ENCODE measurements at regions not wholly inside any gene's neighbourhood (a gene's known extent, or its start where the extent isn't known, plus 50 kb on each side); places are given as distances from the start of the nearest gene placed in this dataset.

DNA sequence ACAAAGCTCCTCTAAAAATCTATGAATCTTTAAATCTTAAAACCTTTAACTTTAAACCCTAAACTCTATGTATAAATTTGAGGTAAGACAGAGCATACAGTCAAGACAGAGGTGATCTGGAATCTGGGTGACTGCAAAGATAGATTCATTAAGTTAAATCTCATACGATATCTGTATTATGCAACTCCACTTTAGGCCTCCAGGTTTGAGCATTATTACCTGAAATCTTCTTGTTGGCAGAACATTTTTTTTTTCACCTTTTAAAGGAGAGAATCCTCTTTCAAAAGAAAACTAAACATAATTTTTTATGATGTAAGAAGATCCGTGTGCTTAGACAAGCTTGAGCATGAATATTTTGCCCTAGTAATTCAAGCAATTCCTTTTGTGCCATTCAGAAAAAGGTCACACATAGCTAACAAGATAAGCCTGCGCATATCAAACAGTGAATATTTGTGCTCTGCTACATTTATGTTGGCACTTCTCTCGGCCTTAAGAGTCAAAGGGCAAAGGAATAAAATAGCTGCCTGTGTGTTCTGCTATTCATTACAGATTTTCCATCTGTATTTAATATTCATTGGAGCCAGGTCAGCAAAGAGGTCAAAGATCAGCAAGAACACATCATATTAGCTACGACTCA is 163.3 kb downstream of the TMTC3 start (continued):
- TF ChIP-seq, protein P1, sequence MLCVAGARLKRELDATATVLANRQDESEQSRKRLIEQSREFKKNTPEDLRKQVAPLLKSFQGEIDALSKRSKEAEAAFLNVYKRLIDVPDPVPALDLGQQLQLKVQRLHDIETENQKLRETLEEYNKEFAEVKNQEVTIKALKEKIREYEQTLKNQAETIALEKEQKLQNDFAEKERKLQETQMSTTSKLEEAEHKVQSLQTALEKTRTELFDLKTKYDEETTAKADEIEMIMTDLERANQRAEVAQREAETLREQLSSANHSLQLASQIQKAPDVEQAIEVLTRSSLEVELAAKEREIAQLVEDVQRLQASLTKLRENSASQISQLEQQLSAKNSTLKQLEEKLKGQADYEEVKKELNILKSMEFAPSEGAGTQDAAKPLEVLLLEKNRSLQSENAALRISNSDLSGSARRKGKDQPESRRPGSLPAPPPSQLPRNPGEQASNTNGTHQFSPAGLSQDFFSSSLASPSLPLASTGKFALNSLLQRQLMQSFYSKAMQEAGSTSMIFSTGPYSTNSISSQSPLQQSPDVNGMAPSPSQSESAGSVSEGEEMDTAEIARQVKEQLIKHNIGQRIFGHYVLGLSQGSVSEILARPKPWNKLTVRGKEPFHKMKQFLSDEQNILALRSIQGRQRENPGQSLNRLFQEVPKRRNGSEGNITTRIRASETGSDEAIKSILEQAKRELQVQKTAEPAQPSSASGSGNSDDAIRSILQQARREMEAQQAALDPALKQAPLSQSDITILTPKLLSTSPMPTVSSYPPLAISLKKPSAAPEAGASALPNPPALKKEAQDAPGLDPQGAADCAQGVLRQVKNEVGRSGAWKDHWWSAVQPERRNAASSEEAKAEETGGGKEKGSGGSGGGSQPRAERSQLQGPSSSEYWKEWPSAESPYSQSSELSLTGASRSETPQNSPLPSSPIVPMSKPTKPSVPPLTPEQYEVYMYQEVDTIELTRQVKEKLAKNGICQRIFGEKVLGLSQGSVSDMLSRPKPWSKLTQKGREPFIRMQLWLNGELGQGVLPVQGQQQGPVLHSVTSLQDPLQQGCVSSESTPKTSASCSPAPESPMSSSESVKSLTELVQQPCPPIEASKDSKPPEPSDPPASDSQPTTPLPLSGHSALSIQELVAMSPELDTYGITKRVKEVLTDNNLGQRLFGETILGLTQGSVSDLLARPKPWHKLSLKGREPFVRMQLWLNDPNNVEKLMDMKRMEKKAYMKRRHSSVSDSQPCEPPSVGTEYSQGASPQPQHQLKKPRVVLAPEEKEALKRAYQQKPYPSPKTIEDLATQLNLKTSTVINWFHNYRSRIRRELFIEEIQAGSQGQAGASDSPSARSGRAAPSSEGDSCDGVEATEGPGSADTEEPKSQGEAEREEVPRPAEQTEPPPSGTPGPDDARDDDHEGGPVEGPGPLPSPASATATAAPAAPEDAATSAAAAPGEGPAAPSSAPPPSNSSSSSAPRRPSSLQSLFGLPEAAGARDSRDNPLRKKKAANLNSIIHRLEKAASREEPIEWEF (IDR thresholded peaks at IDR 0.05; ENCODE audit: insufficient replicate concordance, low read depth, low read length) = no peak
- TF ChIP-seq NR2C1 (IDR thresholded peaks at IDR 0.05) (no peak), GATAD2B (conservative IDR thresholded peaks at IDR 0.05; ENCODE audit: low read depth) (no peak), TCF3 (IDR thresholded peaks at IDR 0.05; ENCODE audit: borderline replicate concordance, insufficient read depth, low read depth, low read length) (no peak), ETV6 (conservative IDR thresholded peaks at IDR 0.05 in 1 of 2, IDR thresholded peaks at IDR 0.05 in 1 of 2; ENCODE audit: borderline replicate concordance in 1 of 2, low read depth in 1 of 2) (no peak), POLR2A (IDR thresholded peaks at IDR 0.05; ENCODE audit: low read depth, low read length) (no peak)
- TF ChIP-seq, protein P2, sequence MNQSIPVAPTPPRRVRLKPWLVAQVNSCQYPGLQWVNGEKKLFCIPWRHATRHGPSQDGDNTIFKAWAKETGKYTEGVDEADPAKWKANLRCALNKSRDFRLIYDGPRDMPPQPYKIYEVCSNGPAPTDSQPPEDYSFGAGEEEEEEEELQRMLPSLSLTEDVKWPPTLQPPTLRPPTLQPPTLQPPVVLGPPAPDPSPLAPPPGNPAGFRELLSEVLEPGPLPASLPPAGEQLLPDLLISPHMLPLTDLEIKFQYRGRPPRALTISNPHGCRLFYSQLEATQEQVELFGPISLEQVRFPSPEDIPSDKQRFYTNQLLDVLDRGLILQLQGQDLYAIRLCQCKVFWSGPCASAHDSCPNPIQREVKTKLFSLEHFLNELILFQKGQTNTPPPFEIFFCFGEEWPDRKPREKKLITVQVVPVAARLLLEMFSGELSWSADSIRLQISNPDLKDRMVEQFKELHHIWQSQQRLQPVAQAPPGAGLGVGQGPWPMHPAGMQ (IDR thresholded peaks at IDR 0.05; ENCODE audit: borderline replicate concordance) = no peak
